HL-60 (cell line): ENCODE measurements at regions not wholly inside any gene's neighbourhood (a gene's known extent, or its start where the extent isn't known, plus 50 kb on each side); places are given as distances from the start of the nearest gene placed in this dataset.

Experiments used
- CTCF ChIP-seq: IDR thresholded peaks from one replicate; pipeline ENCODE4 v1.5.1; 2011; ENCODE audit warnings: low read length, control low read depth, inconsistent platforms; ENCODE audit not compliant: insufficient read depth
- POLR2AphosphoS5 ChIP-seq: IDR thresholded peaks from 2 replicates; pipeline ENCODE4 v1.6.1; 2012; ENCODE audit warnings: low read depth
- REST ChIP-seq: IDR thresholded peaks from 2 replicates; pipeline ENCODE4 v1.6.1; 2012; ENCODE audit warnings: low read depth; ENCODE audit not compliant: insufficient replicate concordance

- TF ChIP-seq CTCF (no peak), POLR2AphosphoS5 (no peak), REST (no peak)
These were observed 120.5 kb upstream of the EGFL6 start for GRCh38 chrX:13448941-13449340.
